MCF 10A (cell line): ENCODE measurements at regions not wholly inside any gene's neighbourhood (a gene's known extent, or its start where the extent isn't known, plus 50 kb on each side); places are given as distances from the start of the nearest gene placed in this dataset.

Experiments used
- BruUV-seq: library from RNA; stranded (reverse); fragments of 400-500 nt; replicated peaks from 2 replicates; lab custom pipeline; 2021; lab: Mats Ljungman, UMichigan
- CTCF ChIA-PET: fragments of 300-600 bp; sonication (Branson Sonifier 250); formaldehyde crosslinking; extraction: SDS; loops from one replicate; lab custom pipeline; 2021; ENCODE audit warnings: antibody characterized with exemption, inconsistent platforms; lab: Yijun Ruan, JAX
- POLR2A ChIA-PET: fragments of 300-600, 350-650 bp; sonication (Branson Sonifier 250); formaldehyde crosslinking; extraction: SDS; loops from one replicate; lab custom pipeline; 2020; ENCODE audit warnings: antibody characterized with exemption, inconsistent platforms; lab: Yijun Ruan, JAX
- DNase-seq: peaks from one replicate; pipeline ENCODE4 v3.0.0-alpha.2; 2018; ENCODE audit not compliant: unreplicated experiment
- H3K27ac Mint-ChIP-seq: one replicate; pipeline ENCODE4 v1.8.0; 2022; ENCODE audit warnings: mild to moderate bottlenecking, low read depth, mixed read lengths; ENCODE audit not compliant: unreplicated experiment
- H3K27me3 Mint-ChIP-seq: one replicate; pipeline ENCODE4 v1.8.0; 2022; ENCODE audit warnings: mixed read lengths; ENCODE audit not compliant: insufficient read depth, unreplicated experiment
- H3K36me3 Mint-ChIP-seq: one replicate; pipeline ENCODE4 v1.8.0; 2022; ENCODE audit warnings: mild to moderate bottlenecking, moderate library complexity, mixed read lengths; ENCODE audit not compliant: insufficient read depth, unreplicated experiment
- H3K4me1 Mint-ChIP-seq: one replicate; pipeline ENCODE4 v1.8.0; 2022; ENCODE audit warnings: mixed read lengths; ENCODE audit not compliant: insufficient read depth, unreplicated experiment
- H3K4me3 Mint-ChIP-seq: one replicate; pipeline ENCODE4 v1.8.0; 2022; ENCODE audit warnings: mild to moderate bottlenecking, moderate library complexity, mixed read lengths; ENCODE audit not compliant: unreplicated experiment
- H3K9me3 Mint-ChIP-seq: one replicate; pipeline ENCODE4 v1.8.0; 2022; ENCODE audit warnings: mixed read lengths; ENCODE audit not compliant: unreplicated experiment
- intact Hi-C: fragments of 100-400 bp; cut with micrococcal nuclease; formaldehyde crosslinking; loops from 2 replicates; pipeline ENCODE4 v1.14.1; 2022
- TF ChIP-seq, protein P1 (sequence below): fragments of 200-600 bp; IDR thresholded peaks from one replicate; pipeline ENCODE4 v1.8.0; 2022; ENCODE audit warnings: antibody characterized with exemption, mild to moderate bottlenecking; ENCODE audit not compliant: unreplicated experiment

DNA sequence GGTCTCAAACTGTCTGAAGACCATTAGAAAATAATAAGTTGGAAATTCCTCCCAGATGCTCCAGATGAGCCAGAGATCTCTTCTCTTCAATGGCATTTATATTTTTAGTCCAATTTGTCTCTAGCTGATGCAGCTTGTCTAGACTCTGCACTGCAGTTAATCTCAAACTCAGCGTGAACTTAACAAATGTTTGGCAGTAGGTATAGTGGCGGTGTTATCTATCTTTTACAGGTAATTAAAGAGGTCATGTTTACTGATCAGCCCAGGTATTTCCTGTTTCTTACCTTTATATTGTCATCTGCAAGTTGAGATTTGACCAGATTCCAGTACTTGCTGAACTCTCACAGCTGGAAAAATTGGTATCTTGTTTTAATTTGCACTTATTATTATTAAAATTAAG lies 1024.5 kb upstream of the ADGRL2 start:
- intact Hi-C loops, result no loop called here
- Mint-ChIP-seq H3K27ac (no peak overlapping the region), H3K36me3 (no peaks in the 10 kb centered on the region), H3K4me3 (no peak overlapping the region), H3K27me3 (no peaks in the 10 kb centered on the region), H3K4me1 (no peaks in the 10 kb centered on the region), H3K9me3 (no peaks in the 10 kb centered on the region)
- no peak for DNase-seq
- TF ChIP-seq, protein P1, sequence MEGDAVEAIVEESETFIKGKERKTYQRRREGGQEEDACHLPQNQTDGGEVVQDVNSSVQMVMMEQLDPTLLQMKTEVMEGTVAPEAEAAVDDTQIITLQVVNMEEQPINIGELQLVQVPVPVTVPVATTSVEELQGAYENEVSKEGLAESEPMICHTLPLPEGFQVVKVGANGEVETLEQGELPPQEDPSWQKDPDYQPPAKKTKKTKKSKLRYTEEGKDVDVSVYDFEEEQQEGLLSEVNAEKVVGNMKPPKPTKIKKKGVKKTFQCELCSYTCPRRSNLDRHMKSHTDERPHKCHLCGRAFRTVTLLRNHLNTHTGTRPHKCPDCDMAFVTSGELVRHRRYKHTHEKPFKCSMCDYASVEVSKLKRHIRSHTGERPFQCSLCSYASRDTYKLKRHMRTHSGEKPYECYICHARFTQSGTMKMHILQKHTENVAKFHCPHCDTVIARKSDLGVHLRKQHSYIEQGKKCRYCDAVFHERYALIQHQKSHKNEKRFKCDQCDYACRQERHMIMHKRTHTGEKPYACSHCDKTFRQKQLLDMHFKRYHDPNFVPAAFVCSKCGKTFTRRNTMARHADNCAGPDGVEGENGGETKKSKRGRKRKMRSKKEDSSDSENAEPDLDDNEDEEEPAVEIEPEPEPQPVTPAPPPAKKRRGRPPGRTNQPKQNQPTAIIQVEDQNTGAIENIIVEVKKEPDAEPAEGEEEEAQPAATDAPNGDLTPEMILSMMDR, result no peak
- ChIA-PET POLR2A (no interaction called here), CTCF (interaction anchor here (0.6 kb wide), 1 partner anchor 106 kb away, joined by 3 read pairs; no protein-coding TSS in a partner anchor)
- BruUV-seq, result no TSS peak

GRCh38 chr1:80769208-80769750 lies 1031.5 kb upstream of the ADGRL2 start:
- no TSS peak for BruUV-seq
- Mint-ChIP-seq H3K4me1 (no peaks in the 10 kb centered on the region), H3K9me3 (no peaks in the 10 kb centered on the region), H3K4me3 (no peak overlapping the region), H3K27me3 (no peaks in the 10 kb centered on the region), H3K36me3 (no peaks in the 10 kb centered on the region), H3K27ac (no peak overlapping the region)
- ChIA-PET POLR2A (interaction anchor here (1.1 kb wide), 1 partner anchor 10 kb away, joined by 3 read pairs; no protein-coding TSS in a partner anchor), CTCF (no interaction called here)
- TF ChIP-seq, protein P1, result no peak
- DNase-seq, result no peak
- intact Hi-C loops, result no loop called here

- POLR2A ChIA-PET, result no interaction called here
- Mint-ChIP-seq H3K27me3 (no peaks in the 10 kb centered on the region), H3K9me3 (no peaks in the 10 kb centered on the region), H3K27ac (no peak overlapping the region), H3K36me3 (no peaks in the 10 kb centered on the region), H3K4me3 (no peak overlapping the region), H3K4me1 (no peaks in the 10 kb centered on the region)
- intact Hi-C loops, result no loop called here
- CTCF ChIA-PET, result interaction anchor here (0.6 kb wide), 1 partner anchor 1469 kb away, joined by 3 read pairs; no protein-coding TSS in a partner anchor
- DNase-seq, result no peak
- TF ChIP-seq, protein P1, result no peak
- BruUV-seq, result no TSS peak
Observed at GRCh38 chr1:80767711-80768110, 1033.0 kb upstream of the ADGRL2 start.

- Mint-ChIP-seq H3K9me3 (no peaks in the 10 kb centered on the region), H3K27ac (no peak overlapping the region), H3K4me1 (no peaks in the 10 kb centered on the region), H3K27me3 (no peaks in the 10 kb centered on the region), H3K36me3 (no peaks in the 10 kb centered on the region), H3K4me3 (no peak overlapping the region)
- ChIA-PET CTCF (no interaction called here), POLR2A (no interaction called here)
- intact Hi-C loops, result no loop called here
- no TSS peak for BruUV-seq
- TF ChIP-seq, protein P1, result no peak
- no peak for DNase-seq
Observed at GRCh38 chr1:80759354-80759753, 1041.4 kb upstream of the ADGRL2 start.
